GM23338 (cell line): ENCODE measurements at regions not wholly inside any gene's neighbourhood (a gene's known extent, or its start where the extent isn't known, plus 50 kb on each side); places are given as distances from the start of the nearest gene placed in this dataset.

Source experiments
- ATAC-seq: fragments of 200-7000 bp; cut with Tn5 transposase; 3 replicates; pipeline ENCODE4 v1.9.1; 2020
- DNase-seq: peaks from one replicate; pipeline ENCODE4 v3.0.0-alpha.2; 2015; ENCODE audit warnings: low spot score
- H2AFZ ChIP-seq: fragments of 200-600 bp; sonication (generic); 2 replicates; pipeline ENCODE4 v1.8.0; 2016; ENCODE audit warnings: antibody characterized with exemption, mild to moderate bottlenecking, moderate library complexity
- H3F3A ChIP-seq: fragments of 200-600 bp; sonication (generic); replicated peaks from 2 replicates; pipeline ENCODE4 v1.8.0; 2017; ENCODE audit warnings: antibody characterized with exemption, mixed run types, low read depth
- H3K27ac ChIP-seq: fragments of 200-600 bp; sonication (generic); 2 replicates; pipeline ENCODE4 v1.6.1; 2016; ENCODE audit warnings: low read depth
- H3K27me3 ChIP-seq: fragments of 200-600 bp; sonication (generic); 2 replicates; pipeline ENCODE4 v1.8.0; 2016; ENCODE audit warnings: mild to moderate bottlenecking, mixed run types, moderate library complexity; ENCODE audit not compliant: insufficient read depth
- H3K36me3 ChIP-seq: fragments of 200-600 bp; sonication (generic); 2 replicates; pipeline ENCODE4 v1.8.0; 2016; ENCODE audit warnings: mild to moderate bottlenecking; ENCODE audit not compliant: insufficient read depth
- H3K4me1 ChIP-seq: fragments of 200-600 bp; sonication (generic); 2 replicates; pipeline ENCODE4 v1.8.0; 2016; ENCODE audit warnings: mild to moderate bottlenecking, moderate library complexity; ENCODE audit not compliant: insufficient read depth
- H3K4me2 ChIP-seq: fragments of 200-600 bp; sonication (generic); 2 replicates; pipeline ENCODE4 v1.7.1; 2017; ENCODE audit warnings: mixed run types
- H3K4me3 ChIP-seq: fragments of 200-600 bp; sonication (generic); 2 replicates; pipeline ENCODE4 v1.6.1; 2016; ENCODE audit warnings: mixed run types
- H3K79me2 ChIP-seq: fragments of 200-600 bp; sonication (generic); replicated peaks from 2 replicates; pipeline ENCODE4 v1.8.0; 2017; ENCODE audit warnings: mild to moderate bottlenecking; ENCODE audit not compliant: insufficient read depth
- H3K9me2 ChIP-seq: fragments of 200-600 bp; sonication (generic); 2 replicates; pipeline ENCODE4 v1.8.0; 2017; ENCODE audit not compliant: insufficient read depth
- H4K20me1 ChIP-seq: fragments of 200-600 bp; sonication (generic); replicated peaks from 2 replicates; pipeline ENCODE4 v1.8.0; 2017; ENCODE audit warnings: mild to moderate bottlenecking; ENCODE audit not compliant: insufficient read depth
- H3K27ac Mint-ChIP-seq: 2 replicates; pipeline ENCODE4 v1.8.0; 2020; ENCODE audit warnings: inconsistent platforms, mild to moderate bottlenecking, moderate library complexity, mixed read lengths
- H3K27me3 Mint-ChIP-seq: 3 replicates; pipeline ENCODE4 v1.8.0; 2022; ENCODE audit warnings: low read depth, mild to moderate bottlenecking, moderate library complexity, mixed read lengths, inconsistent platforms; ENCODE audit not compliant: insufficient read depth, poor library complexity
- H3K36me3 Mint-ChIP-seq: 3 replicates; pipeline ENCODE4 v1.8.0; 2021; ENCODE audit warnings: low read depth, mild to moderate bottlenecking, inconsistent platforms, moderate library complexity, mixed read lengths
- H3K4me1 Mint-ChIP-seq: 3 replicates; pipeline ENCODE4 v1.8.0; 2020; ENCODE audit warnings: mild to moderate bottlenecking, inconsistent platforms, mixed read lengths
- H3K4me3 Mint-ChIP-seq: 3 replicates; pipeline ENCODE4 v1.8.0; 2021; ENCODE audit warnings: moderate library complexity, mild to moderate bottlenecking, inconsistent platforms, mixed read lengths
- H3K9me3 Mint-ChIP-seq: 3 replicates; pipeline ENCODE4 v1.8.0; 2020; ENCODE audit warnings: moderate library complexity, mild to moderate bottlenecking, inconsistent platforms, mixed read lengths
- EZH2 ChIP-seq: fragments of 200-600 bp; sonication (generic); IDR thresholded peaks from one replicate; pipeline ENCODE4 v1.8.0; 2017; ENCODE audit warnings: antibody characterized with exemption, mild to moderate bottlenecking, low read depth; ENCODE audit not compliant: unreplicated experiment
- NANOG ChIP-seq: IDR thresholded peaks from 2 replicates; pipeline ENCODE4 v1.6.1; 2016; ENCODE audit warnings: antibody characterized with exemption, borderline replicate concordance
- STAT1 ChIP-seq: IDR thresholded peaks from one replicate; pipeline ENCODE4 v1.6.1; 2016; ENCODE audit warnings: antibody characterized with exemption; ENCODE audit not compliant: unreplicated experiment
- ZNF114 ChIP-seq: fragments of 250-450 bp; sonication (Bioruptor Pico); IDR thresholded peaks from 2 replicates; pipeline ENCODE4 v1.5.0; 2020; ENCODE audit warnings: mild to moderate bottlenecking, moderate library complexity
- ZNF331 ChIP-seq: fragments of 250-450 bp; sonication (Bioruptor Pico); IDR thresholded peaks from 2 replicates; pipeline ENCODE4 v1.5.0; 2020; ENCODE audit warnings: low read depth, mild to moderate bottlenecking, moderate library complexity
- ZNF462 ChIP-seq: fragments of 250-450 bp; sonication (Bioruptor Pico); IDR thresholded peaks from 2 replicates; pipeline ENCODE4 v1.5.0; 2020; ENCODE audit warnings: mild to moderate bottlenecking, moderate library complexity
- TF ChIP-seq, protein P1 (sequence below): IDR thresholded peaks from one replicate; pipeline ENCODE4 v1.6.1; 2018; ENCODE audit warnings: antibody characterized with exemption; ENCODE audit not compliant: unreplicated experiment
- TF ChIP-seq, protein P2 (sequence below), 2 experiments: fragments of 200-600 bp in 1 of 2; sonication (generic) in 1 of 2; conservative IDR thresholded peaks; 2 replicates each; pipeline versions ENCODE4 v1.5.1 to v1.6.1; 2016 to 2017; ENCODE audit warnings: antibody characterized with exemption in 2 of 2, low read depth in 2 of 2, mild to moderate bottlenecking in 2 of 2, moderate library complexity in 1 of 2
- TF ChIP-seq, protein P3 (sequence below): IDR thresholded peaks from 2 replicates; pipeline ENCODE4 v1.6.1; 2016; ENCODE audit warnings: antibody characterized with exemption

DNA sequence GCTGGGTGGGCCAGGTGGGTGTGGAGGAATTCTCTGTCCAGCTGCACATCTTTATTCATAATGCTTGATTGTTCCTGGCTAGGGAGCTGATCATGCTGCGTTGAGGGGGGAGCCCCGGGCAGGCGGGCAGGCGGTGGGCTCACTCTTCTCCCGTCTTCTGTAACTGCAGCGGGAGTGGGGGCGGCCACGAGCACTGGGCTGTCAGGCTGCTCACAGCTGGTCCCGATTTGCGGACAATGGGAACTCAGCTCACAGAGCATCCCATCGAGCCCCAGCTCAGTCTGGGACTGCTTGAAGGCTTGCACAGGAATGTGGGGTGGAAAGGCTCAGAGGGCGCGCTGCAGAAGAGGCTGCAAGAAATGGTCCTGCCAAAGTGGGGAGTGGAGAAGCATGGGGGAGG, 63.8 kb downstream of the EFNB1 start (continued):
- TF ChIP-seq, protein P1, sequence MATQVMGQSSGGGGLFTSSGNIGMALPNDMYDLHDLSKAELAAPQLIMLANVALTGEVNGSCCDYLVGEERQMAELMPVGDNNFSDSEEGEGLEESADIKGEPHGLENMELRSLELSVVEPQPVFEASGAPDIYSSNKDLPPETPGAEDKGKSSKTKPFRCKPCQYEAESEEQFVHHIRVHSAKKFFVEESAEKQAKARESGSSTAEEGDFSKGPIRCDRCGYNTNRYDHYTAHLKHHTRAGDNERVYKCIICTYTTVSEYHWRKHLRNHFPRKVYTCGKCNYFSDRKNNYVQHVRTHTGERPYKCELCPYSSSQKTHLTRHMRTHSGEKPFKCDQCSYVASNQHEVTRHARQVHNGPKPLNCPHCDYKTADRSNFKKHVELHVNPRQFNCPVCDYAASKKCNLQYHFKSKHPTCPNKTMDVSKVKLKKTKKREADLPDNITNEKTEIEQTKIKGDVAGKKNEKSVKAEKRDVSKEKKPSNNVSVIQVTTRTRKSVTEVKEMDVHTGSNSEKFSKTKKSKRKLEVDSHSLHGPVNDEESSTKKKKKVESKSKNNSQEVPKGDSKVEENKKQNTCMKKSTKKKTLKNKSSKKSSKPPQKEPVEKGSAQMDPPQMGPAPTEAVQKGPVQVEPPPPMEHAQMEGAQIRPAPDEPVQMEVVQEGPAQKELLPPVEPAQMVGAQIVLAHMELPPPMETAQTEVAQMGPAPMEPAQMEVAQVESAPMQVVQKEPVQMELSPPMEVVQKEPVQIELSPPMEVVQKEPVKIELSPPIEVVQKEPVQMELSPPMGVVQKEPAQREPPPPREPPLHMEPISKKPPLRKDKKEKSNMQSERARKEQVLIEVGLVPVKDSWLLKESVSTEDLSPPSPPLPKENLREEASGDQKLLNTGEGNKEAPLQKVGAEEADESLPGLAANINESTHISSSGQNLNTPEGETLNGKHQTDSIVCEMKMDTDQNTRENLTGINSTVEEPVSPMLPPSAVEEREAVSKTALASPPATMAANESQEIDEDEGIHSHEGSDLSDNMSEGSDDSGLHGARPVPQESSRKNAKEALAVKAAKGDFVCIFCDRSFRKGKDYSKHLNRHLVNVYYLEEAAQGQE, result no peak
- TF ChIP-seq, protein P2, sequence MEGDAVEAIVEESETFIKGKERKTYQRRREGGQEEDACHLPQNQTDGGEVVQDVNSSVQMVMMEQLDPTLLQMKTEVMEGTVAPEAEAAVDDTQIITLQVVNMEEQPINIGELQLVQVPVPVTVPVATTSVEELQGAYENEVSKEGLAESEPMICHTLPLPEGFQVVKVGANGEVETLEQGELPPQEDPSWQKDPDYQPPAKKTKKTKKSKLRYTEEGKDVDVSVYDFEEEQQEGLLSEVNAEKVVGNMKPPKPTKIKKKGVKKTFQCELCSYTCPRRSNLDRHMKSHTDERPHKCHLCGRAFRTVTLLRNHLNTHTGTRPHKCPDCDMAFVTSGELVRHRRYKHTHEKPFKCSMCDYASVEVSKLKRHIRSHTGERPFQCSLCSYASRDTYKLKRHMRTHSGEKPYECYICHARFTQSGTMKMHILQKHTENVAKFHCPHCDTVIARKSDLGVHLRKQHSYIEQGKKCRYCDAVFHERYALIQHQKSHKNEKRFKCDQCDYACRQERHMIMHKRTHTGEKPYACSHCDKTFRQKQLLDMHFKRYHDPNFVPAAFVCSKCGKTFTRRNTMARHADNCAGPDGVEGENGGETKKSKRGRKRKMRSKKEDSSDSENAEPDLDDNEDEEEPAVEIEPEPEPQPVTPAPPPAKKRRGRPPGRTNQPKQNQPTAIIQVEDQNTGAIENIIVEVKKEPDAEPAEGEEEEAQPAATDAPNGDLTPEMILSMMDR (conservative IDR thresholded peaks at IDR 0.05; ENCODE audit: low read depth in 2 of 2), result no peak
- no peak for TF ChIP-seq ZNF331 (CRISPR knock-in tag)
- TF ChIP-seq STAT1, result no peak
- TF ChIP-seq NANOG, result no peak

- H4K20me1 ChIP-seq, result no peaks in the 10 kb centered on the region
- no peak overlapping the region for H3K27ac ChIP-seq
- H3K4me2 ChIP-seq, result no peak overlapping the region
- Mint-ChIP-seq H3K9me3 (peaks cover 3% of the 10 kb centered on the region; the same call in 1 of the 3 replicates), H3K27ac (no peak overlapping the region), H3K27me3 (peaks cover 11% of the 10 kb centered on the region), H3K4me1 (peaks cover 22% of the 10 kb centered on the region), H3K4me3 (no peak overlapping the region), H3K36me3 (no peaks in the 10 kb centered on the region)
- ATAC-seq, result no peak
- no peak overlapping the region for H3K4me3 ChIP-seq
- DNase-seq, result no peak
- no peaks in the 10 kb centered on the region for H3K9me2 ChIP-seq
- H3K36me3 ChIP-seq, result no peaks in the 10 kb centered on the region
- H2AFZ ChIP-seq, result no peak overlapping the region
- no peaks in the 10 kb centered on the region for H3K79me2 ChIP-seq
- no peaks in the 10 kb centered on the region for H3F3A ChIP-seq
- peaks cover 17% of the 10 kb centered on the region for H3K27me3 ChIP-seq
- H3K4me1 ChIP-seq, result no peaks in the 10 kb centered on the region
- TF ChIP-seq EZH2, result no peak
- TF ChIP-seq, protein P1, result no peak
- no peak for TF ChIP-seq ZNF114 (CRISPR knock-in tag)
- TF ChIP-seq STAT1, result no peak
- no peak for TF ChIP-seq ZNF462 (CRISPR knock-in tag)
- TF ChIP-seq, protein P3, sequence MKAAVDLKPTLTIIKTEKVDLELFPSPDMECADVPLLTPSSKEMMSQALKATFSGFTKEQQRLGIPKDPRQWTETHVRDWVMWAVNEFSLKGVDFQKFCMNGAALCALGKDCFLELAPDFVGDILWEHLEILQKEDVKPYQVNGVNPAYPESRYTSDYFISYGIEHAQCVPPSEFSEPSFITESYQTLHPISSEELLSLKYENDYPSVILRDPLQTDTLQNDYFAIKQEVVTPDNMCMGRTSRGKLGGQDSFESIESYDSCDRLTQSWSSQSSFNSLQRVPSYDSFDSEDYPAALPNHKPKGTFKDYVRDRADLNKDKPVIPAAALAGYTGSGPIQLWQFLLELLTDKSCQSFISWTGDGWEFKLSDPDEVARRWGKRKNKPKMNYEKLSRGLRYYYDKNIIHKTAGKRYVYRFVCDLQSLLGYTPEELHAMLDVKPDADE, result no peak
These were observed 63.3 kb downstream of the EFNB1 start for GRCh38 chrX:68892134-68892533.
